OCI-LY3 (cell line): ENCODE measurements at regions not wholly inside any gene's neighbourhood (a gene's known extent, or its start where the extent isn't known, plus 50 kb on each side); places are given as distances from the start of the nearest gene placed in this dataset.

Experiments
- CTCF ChIP-seq: fragments of 200-600, 300-600 bp; sonication (generic); IDR thresholded peaks from 2 replicates; pipeline ENCODE4 v1.5.1; 2014; ENCODE audit warnings: antibody characterized with exemption, low read length, low read depth
- EZH2phosphoT487 ChIP-seq: fragments of 200-600 bp; shearing (Covaris generic); IDR thresholded peaks from 2 replicates; pipeline ENCODE4 v1.6.1; 2018; ENCODE audit warnings: antibody characterized with exemption, mixed run types, low read depth

- no peak for TF ChIP-seq CTCF
- TF ChIP-seq EZH2phosphoT487 = no peak
Measured at GRCh38 chr13:54492995-54493394, 1464.4 kb downstream of the OLFM4 start.
